ENCODE measurements at regions not wholly inside any gene's neighbourhood (a gene's known extent, or its start where the extent isn't known, plus 50 kb on each side); places are given as distances from the start of the nearest gene placed in this dataset.

GRCh38 chr1:68959461-68960030 is 462.7 kb upstream of the DEPDC1 start:
- WGBS, 5 donors: 74 to 87% (median 86%) methylated on average over 1 of the region's 1 CpG
- Histone ChIP-seq H3K4me3 (no peak overlapping the region), H3K9me3 (peaks cover 0 to 2% (median 0%) of the 10 kb centered on the region in 8 donors), H3K4me1 (no peaks in the 10 kb centered on the region), H3K27me3 (replicated peaks in 1 of 7) (no peaks in the 10 kb centered on the region), H3K36me3 (no peaks in the 10 kb centered on the region), H3K27ac (no peak overlapping the region)
- TF ChIP-seq POLR2AphosphoS5 (IDR thresholded peaks at IDR 0.05) (no peak), POLR2A (IDR thresholded peaks at IDR 0.05) (no peak), CTCF (IDR thresholded peaks at IDR 0.05 in 8 of 11, conservative IDR thresholded peaks at IDR 0.05 in 3 of 11) (no peak)
- DNase-seq: no peak
- intact Hi-C loops (cut with DNase I; ENCODE audit: low total_unique reads): no loop called here

GRCh38 chr1:68961143-68961542 is 464.3 kb upstream of the DEPDC1 start:
- intact Hi-C loops (cut with DNase I; ENCODE audit: low total_unique reads): no loop called here
- DNase-seq: no peak
- H3K4me1 ChIP-seq: no peaks in the 10 kb centered on the region
- WGBS, 5 donors: 82 to 97% (median 92%) methylated on average over 1 of the region's 1 CpG
- TF ChIP-seq CTCF (IDR thresholded peaks at IDR 0.05 in 8 of 11, conservative IDR thresholded peaks at IDR 0.05 in 3 of 11) (no peak), POLR2AphosphoS5 (IDR thresholded peaks at IDR 0.05) (no peak), POLR2A (IDR thresholded peaks at IDR 0.05) (no peak)
- no peak overlapping the region for H3K4me3 ChIP-seq
- peaks cover 0 to 5% (median 0%) of the 10 kb centered on the region in 8 donors for H3K9me3 ChIP-seq
- H3K36me3 ChIP-seq: no peaks in the 10 kb centered on the region
- H3K27ac ChIP-seq: no peak overlapping the region
- H3K27me3 ChIP-seq (replicated peaks in 1 of 7): no peaks in the 10 kb centered on the region

- 49 to 61% (median 52%) methylated on average over 3 of the region's 3 CpGs for WGBS, 5 donors
- Histone ChIP-seq H3K4me1 (no peaks in the 10 kb centered on the region), H3K27ac (no peak overlapping the region), H3K36me3 (no peaks in the 10 kb centered on the region), H3K27me3 (replicated peaks in 1 of 7) (no peaks in the 10 kb centered on the region), H3K4me3 (no peak overlapping the region), H3K9me3 (peaks cover 0 to 5% (median 0%) of the 10 kb centered on the region in 8 donors)
- DNase-seq: no peak
- intact Hi-C loops (cut with DNase I; ENCODE audit: low total_unique reads): no loop called here
- TF ChIP-seq POLR2A (IDR thresholded peaks at IDR 0.05): no peak
- TF ChIP-seq POLR2AphosphoS5 (IDR thresholded peaks at IDR 0.05): no peak
- no peak for TF ChIP-seq CTCF (IDR thresholded peaks at IDR 0.05 in 8 of 11, conservative IDR thresholded peaks at IDR 0.05 in 3 of 11)
These were observed 466.5 kb upstream of the DEPDC1 start for GRCh38 chr1:68963353-68963752.

- peaks cover 0 to 5% (median 0%) of the 10 kb centered on the region in 8 donors for H3K9me3 ChIP-seq
- H3K4me3 ChIP-seq: no peak overlapping the region
- TF ChIP-seq POLR2A (IDR thresholded peaks at IDR 0.05): no peak
- TF ChIP-seq CTCF (IDR thresholded peaks at IDR 0.05 in 8 of 11, conservative IDR thresholded peaks at IDR 0.05 in 3 of 11): no peak
- no peak for TF ChIP-seq POLR2AphosphoS5 (IDR thresholded peaks at IDR 0.05)
- DNase-seq: no peak
- WGBS, 5 donors: 53 to 64% (median 61%) methylated on average over 4 of the region's 4 CpGs
- no peaks in the 10 kb centered on the region for H3K36me3 ChIP-seq
- H3K27me3 ChIP-seq (replicated peaks in 1 of 7): no peaks in the 10 kb centered on the region
- H3K4me1 ChIP-seq: no peaks in the 10 kb centered on the region
- H3K27ac ChIP-seq: no peak overlapping the region
- intact Hi-C loops (cut with DNase I; ENCODE audit: low total_unique reads): no loop called here
These were observed 472.6 kb upstream of the DEPDC1 start for GRCh38 chr1:68969441-68969840.
